Urinary bladder (tissue), 3 donors: ENCODE measurements at regions not wholly inside any gene's neighbourhood (a gene's known extent, or its start where the extent isn't known, plus 50 kb on each side); places are given as distances from the start of the nearest gene placed in this dataset.
A peak's percentile ranks its signal among the peaks of the same experiment; 100 is the strongest.

Experiments
- DNase-seq: peaks from one replicate; pipeline ENCODE4 v3.0.0-alpha.2; 2015; ENCODE audit errors: extremely low spot score
- H3K27ac ChIP-seq: one replicate; pipeline ENCODE4 v1.5.1; 2013; ENCODE audit warnings: low read depth, mild to moderate bottlenecking, moderate library complexity
- H3K36me3 ChIP-seq: one replicate; pipeline ENCODE4 v1.6.1; 2013; ENCODE audit warnings: mild to moderate bottlenecking, moderate library complexity; ENCODE audit not compliant: insufficient read depth
- H3K4me1 ChIP-seq: one replicate; pipeline ENCODE4 v1.6.1; 2013; ENCODE audit warnings: mild to moderate bottlenecking, moderate library complexity; ENCODE audit not compliant: insufficient read depth
- H3K4me3 ChIP-seq: one replicate; pipeline ENCODE4 v1.5.1; 2013; ENCODE audit warnings: low read depth, low read length
- WGBS: extraction: QIAGEN DNeasy Blood & Tissue Kit; methylation state at CpG from one replicate; pipeline ENCODE4 v1.1.7; 2013; 5-methylcytosine and 5-hydroxymethylcytosine counted together
- donor health status: healthy with polysubstance abuse.
- donor health status: healthy.

DNA sequence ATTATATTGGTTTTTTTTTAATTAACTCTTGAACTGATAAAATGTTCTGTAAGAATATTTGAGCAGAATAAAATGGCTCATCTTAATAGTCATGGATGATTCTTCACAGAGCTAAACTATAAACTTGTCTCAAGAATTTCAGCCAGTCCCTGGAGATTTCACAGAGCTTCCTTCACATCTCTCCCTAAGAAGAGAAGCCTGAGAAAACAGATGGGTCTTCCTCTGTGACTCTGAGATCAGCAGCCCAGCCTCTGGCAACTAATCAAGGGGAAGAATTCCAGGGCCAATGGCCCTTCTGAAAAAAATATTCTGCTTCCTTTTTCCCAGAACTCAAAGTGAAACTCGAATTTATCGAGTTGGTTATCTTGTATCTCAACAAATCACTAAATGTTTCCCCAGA is 122.2 kb upstream of the ITGA1 start:
- no peaks in the 10 kb centered on the region for H3K36me3 ChIP-seq
- H3K27ac ChIP-seq = no peak overlapping the region
- no peaks in the 10 kb centered on the region for H3K4me1 ChIP-seq
- 19% methylated on average over 2 of the region's 2 CpGs for WGBS
- no peak for DNase-seq
- H3K4me3 ChIP-seq = no peak overlapping the region

DNA sequence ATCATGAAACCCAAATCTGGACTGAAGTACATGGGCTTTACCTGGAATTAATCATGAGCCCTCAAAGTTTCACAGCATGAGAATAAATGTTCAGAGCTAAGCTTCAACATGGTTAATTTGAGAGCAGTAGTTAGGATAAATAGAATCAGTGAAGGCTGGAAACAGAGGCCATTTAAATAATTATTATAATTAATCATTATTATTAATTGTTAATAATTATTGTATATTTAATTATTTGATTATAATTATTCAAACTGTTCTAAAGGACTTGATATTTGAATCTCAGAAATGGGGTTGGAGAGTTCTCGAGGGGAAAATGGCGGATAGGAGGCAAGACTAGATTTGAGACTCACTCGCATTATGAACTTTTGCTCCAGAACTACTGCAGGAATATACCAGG is 119.6 kb upstream of the ITGA1 start:
- 99% methylated on average over 3 of the region's 3 CpGs for WGBS
- DNase-seq = no peak
- Histone ChIP-seq H3K27ac (no peak overlapping the region), H3K4me1 (no peaks in the 10 kb centered on the region), H3K4me3 (no peak overlapping the region), H3K36me3 (no peaks in the 10 kb centered on the region)

DNA sequence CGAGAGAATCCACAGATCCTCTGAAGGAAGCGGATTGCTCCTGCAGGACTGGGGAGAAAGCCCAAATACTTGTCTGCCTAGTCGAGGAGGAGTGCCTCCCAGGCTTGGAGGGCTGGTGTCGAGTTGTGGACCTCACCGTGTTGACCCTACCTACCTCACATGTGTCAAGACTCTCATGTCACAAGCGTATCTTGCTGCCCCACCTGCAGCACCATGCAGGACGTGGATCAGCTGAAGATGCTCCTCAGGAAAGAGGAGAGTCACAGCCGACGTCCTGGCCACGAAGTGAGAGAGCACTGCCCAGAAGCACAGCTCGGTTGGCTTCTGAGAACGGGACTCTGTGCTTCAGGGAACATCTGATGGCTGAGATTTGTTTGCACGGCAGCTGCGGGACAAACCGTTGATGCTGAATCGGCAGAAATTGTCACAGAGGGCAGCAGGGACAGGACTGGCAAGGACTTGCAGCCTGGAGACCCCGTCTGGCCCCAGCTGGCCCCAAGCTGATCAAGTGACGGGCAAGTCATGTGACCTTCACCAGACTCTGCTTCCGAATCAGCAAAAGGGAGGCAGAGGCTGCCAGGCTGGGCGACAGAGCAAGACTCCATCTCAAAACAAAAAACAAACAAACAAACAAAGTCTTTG is 119.1 kb upstream of the ITGA1 start:
- H3K4me1 ChIP-seq = no peaks in the 10 kb centered on the region
- no peak overlapping the region for H3K27ac ChIP-seq
- H3K4me3 ChIP-seq = no peak overlapping the region
- WGBS = 91% methylated on average over 20 of the region's 20 CpGs
- no peak for DNase-seq
- H3K36me3 ChIP-seq = no peaks in the 10 kb centered on the region

DNA sequence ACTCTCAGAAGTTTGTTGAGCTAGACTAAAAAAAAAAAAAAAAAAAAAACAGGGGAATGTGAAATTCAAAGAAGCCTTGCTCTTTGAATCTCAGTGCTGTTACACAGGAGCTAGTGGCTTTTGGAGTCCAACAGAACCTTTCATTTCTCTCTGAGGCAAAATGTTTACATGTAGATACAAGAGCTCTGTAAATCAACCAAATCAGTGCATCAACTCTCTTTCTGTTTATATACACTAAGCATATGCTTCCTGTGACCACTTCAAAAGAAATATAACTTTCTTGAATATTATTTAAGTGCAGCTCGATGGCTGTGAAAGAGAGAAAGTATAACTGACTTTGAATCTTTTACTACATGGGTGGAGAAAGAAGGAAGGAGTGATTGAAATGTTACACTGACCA is 115.3 kb upstream of the ITGA1 start:
- no peak overlapping the region for H3K4me3 ChIP-seq

DNA sequence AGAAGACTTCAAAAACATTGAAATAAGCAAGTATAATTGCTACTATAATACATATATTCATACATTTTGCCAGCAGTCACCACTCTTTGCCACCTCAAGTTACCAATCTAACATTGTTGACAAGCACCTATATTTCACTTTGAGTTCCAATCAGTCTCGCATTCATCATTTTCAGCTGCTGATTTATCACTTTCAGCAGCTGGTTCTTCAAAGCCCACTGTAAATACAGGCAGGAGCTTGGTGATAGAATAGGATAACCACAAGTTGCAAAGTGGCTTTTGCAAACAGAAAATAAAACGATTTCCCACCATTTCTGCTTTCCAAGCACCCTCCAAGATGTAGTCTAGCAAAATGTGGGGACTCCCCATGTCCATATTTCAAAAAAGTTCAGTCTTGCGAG is 114.2 kb upstream of the ITGA1 start:
- WGBS = 60% methylated on average over 3 of the region's 3 CpGs
- H3K4me1 ChIP-seq = no peaks in the 10 kb centered on the region
- no peak overlapping the region for H3K27ac ChIP-seq
- H3K4me3 ChIP-seq = no peak overlapping the region
- no peaks in the 10 kb centered on the region for H3K36me3 ChIP-seq
- no peak for DNase-seq

More for the DNA sequence above, 115.3 kb upstream of the ITGA1 start:
- Histone ChIP-seq H3K4me1 (no peaks in the 10 kb centered on the region), H3K27ac (no peak overlapping the region), H3K36me3 (no peaks in the 10 kb centered on the region)
- no peak for DNase-seq
- WGBS = 21% methylated on average over 1 of the region's 1 CpG

DNA sequence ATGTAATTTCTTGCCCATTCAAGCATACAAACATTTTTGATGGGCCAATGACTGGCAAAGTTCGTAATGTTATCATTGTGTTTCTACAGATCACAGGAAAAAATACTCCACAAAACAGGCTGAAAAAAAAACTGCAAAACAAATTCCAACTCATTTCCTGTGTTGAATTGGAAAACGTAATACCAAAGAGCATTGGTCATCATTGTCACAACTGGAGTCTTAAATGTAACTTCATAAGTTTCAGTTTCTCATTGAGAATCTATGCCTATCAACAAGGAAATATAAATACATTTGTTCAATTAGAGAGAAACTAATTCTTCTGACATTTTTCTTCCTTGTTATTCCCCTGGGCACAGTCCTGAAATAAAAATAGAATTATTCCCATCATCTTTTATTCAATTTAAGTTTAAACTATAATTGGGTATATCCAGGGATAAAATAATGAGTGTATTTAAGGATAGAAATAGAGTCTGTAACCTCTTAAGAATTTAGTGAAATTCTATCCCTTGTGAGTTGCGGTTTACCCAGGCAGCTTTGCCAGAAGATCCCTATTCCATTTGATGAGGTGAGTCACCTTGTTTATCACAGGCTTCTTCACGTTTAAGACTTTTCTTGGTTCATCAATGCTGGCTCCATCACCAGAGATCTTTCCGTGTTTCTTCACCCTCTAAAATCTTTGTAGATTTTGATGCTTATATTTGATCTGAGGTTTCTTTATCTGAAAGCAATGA is 112.7 kb upstream of the ITGA1 start:
- H3K27ac ChIP-seq = no peak overlapping the region
- no peak overlapping the region for H3K4me3 ChIP-seq
- no peaks in the 10 kb centered on the region for H3K36me3 ChIP-seq
- DNase-seq = no peak
- 63% methylated on average over 5 of the region's 5 CpGs for WGBS
- H3K4me1 ChIP-seq = no peaks in the 10 kb centered on the region

DNA sequence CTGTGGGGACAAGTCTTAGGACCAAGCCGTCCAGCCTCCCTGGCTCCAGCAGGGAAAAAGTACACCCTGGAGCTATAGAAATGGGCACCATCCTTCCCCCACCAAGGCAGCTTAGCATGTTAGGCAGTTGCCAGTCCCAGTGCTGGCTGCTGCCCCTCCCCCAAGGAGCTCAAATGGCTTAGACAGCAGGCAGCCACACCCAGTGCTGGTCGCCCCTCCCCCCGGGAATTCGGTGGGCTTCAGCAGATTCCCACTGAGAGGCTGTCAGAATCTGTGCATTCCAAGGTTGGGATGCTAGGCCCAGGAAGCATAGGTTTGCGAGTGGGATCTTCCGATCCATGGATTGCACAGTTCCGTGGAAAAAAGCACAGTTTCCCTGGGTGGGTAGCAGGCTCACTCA is 105.2 kb upstream of the ITGA1 start:
- 77% methylated on average over 7 of the region's 7 CpGs for WGBS
- H3K4me1 ChIP-seq = no peaks in the 10 kb centered on the region
- H3K36me3 ChIP-seq = no peaks in the 10 kb centered on the region
- H3K4me3 ChIP-seq = no peak overlapping the region
- H3K27ac ChIP-seq = no peak overlapping the region
- DNase-seq = no peak

DNA sequence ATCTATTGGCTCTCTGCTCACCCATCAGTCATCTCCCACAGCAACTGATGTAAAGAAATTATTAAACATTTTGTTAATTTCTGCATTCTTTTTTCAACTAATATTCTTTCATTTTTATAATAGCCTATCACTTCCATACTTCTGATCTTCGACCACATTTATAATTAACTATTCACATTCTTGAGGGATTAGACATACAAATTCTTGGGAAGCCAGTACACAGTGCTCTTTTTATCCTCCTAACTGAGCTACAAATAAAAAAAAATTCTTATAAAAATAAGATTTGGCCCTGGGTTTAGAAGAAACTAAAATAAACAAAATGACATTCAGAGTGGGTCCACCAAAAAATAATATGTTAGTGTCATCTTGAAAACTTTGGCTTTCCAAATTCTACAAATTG is 103.7 kb upstream of the ITGA1 start:
- no peaks in the 10 kb centered on the region for H3K36me3 ChIP-seq
- 52% methylated on average over 1 of the region's 1 CpG for WGBS
- no peak for DNase-seq
- no peaks in the 10 kb centered on the region for H3K4me1 ChIP-seq
- H3K27ac ChIP-seq = no peak overlapping the region
- no peak overlapping the region for H3K4me3 ChIP-seq

DNA sequence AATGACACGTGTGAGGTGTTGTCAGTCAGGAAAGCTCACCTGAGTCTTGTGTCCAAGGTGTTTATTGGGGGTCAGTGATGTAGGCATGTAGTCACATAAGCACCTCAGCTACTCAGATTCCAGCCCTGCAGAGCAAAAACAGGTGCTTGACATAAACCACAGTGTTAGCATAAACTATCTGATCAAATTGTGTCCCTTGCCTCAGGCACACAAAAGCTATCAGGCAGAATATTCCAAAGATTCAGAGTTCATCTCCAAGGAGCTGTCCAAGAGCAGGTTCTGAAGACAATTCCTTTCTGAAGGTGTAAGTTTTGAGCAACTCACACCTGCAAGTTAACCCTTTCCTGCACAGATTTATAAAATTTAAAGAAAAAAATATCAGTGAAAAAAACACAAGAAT is 102.2 kb upstream of the ITGA1 start:
- WGBS = 66% methylated on average over 1 of the region's 1 CpG
- no peak for DNase-seq

DNA sequence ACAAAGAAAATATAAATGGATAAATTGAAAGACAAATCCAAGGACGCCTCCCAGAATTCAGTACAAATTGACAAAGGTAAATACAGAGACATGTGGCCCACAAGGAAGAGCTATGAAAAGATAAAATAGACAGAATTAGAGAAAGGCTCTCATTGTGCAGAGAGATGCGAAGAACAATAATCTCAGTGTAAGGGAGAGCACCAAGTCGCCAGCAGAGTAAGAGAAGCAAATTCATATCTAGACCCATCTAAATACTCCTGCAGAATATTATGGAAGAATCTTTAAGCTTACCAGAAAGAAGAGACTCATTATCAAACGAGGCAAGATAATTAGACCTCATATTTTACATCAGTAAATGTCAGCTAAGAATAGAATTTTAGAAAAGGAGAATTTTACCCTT is 101.7 kb upstream of the ITGA1 start:
- WGBS = 84% methylated on average over 4 of the region's 4 CpGs
- no peaks in the 10 kb centered on the region for H3K4me1 ChIP-seq
- DNase-seq = no peak
- no peak overlapping the region for H3K4me3 ChIP-seq
- H3K36me3 ChIP-seq = no peaks in the 10 kb centered on the region
- H3K27ac ChIP-seq = no peak overlapping the region

More for the DNA sequence above, 102.2 kb upstream of the ITGA1 start:
- H3K27ac ChIP-seq = no peak overlapping the region
- H3K36me3 ChIP-seq = no peaks in the 10 kb centered on the region
- H3K4me3 ChIP-seq = no peak overlapping the region
- no peaks in the 10 kb centered on the region for H3K4me1 ChIP-seq

DNA sequence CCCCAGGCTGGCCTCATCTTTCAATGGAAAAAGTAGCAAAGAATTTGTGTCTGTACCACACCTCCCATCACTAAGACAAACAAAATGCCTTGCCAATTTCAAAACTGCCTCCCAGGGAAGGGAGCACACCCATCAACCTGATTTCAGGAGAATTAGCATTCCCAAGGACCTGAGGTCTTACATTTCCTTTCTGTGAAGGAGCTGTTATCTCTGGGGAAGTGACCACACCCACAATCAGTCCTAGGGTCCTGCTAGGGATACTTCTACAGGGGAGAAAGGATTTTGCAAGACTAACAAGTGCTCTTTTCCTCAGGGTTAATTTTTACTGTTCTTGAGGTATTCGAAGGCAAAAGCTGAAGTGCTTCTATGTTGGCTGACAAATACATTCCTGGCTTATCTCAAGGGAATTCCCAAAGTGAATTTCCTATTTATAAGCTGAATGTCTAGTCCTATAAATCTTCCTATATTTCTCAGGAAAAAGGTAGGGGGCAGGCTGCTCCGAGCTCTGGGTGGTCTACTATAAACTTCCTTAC is 97.4 kb upstream of the ITGA1 start:
- Histone ChIP-seq H3K4me1 (no peaks in the 10 kb centered on the region), H3K4me3 (no peak overlapping the region), H3K27ac (no peak overlapping the region), H3K36me3 (no peaks in the 10 kb centered on the region)
- peak; percentile 29 for DNase-seq
- WGBS = 23% methylated on average over 2 of the region's 2 CpGs

DNA sequence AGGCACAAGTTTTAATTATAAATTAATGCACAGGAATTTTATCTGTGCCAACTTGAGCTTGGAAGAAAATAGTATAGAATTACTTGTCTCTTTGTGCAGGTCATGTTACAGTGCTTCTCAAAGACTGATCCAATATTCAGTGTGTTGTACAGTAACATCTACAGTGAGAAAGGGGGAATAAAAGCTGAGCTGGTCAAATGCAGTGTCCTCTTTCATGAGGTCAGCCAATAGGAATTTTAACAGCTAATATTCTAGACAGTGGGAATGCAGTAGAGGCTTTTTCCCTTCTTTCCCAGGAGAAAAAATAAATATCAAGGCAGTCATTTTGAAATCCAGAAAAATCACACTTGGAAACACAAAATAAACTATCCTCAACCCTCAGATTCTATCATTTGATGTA is 95.7 kb upstream of the ITGA1 start:
- no peak overlapping the region for H3K4me3 ChIP-seq
- H3K36me3 ChIP-seq = no peaks in the 10 kb centered on the region
- no peak overlapping the region for H3K27ac ChIP-seq
- no peaks in the 10 kb centered on the region for H3K4me1 ChIP-seq
- DNase-seq = no peak

DNA sequence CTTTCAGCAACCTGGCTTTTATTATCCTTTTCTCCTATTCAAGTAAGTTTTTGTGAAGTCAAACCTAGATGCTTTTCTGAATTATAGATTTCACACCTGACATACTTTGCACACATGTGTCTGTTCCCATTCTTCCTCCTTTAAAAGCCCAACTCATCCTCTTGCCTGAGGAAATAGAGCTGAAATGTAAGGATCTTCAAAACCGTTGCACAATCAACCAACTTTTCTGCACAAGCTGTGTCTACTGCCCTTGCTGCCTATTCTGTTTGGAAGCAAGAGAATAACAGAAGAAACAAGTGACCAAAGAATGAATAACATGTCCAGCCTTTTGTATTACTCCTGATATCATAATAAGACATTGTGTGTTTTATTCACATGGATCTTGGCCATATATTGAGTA is 95.1 kb upstream of the ITGA1 start:
- H3K4me1 ChIP-seq = no peaks in the 10 kb centered on the region
- DNase-seq = no peak
- H3K4me3 ChIP-seq = no peak overlapping the region
- no peaks in the 10 kb centered on the region for H3K36me3 ChIP-seq
- 51% methylated on average over 1 of the region's 1 CpG for WGBS
- H3K27ac ChIP-seq = no peak overlapping the region

DNA sequence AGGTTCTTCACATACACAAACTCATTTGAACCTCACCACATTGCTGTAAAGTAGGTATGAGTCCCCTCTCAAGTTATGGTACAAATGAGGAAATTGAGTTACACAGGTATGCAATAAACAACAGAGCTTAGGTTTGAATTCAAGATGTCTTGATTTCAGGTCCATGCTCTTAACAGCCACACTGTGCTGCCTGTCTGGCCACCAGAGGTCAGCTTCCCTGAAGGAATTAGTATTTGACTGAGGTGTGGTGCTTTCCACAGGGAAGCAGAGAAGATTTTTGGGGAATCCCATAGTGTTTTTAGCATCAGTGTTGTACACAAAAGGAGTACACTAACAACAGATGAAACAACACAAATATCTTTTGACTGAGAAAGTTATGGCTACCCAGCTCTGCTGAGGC is 94.4 kb upstream of the ITGA1 start:
- no peak for DNase-seq
- no peaks in the 10 kb centered on the region for H3K4me1 ChIP-seq
- H3K36me3 ChIP-seq = no peaks in the 10 kb centered on the region

More for the DNA sequence above, 94.4 kb upstream of the ITGA1 start:
- Histone ChIP-seq H3K27ac (no peak overlapping the region), H3K4me3 (no peak overlapping the region)
